PC-3 (cell line): ENCODE measurements at regions not wholly inside any gene's neighbourhood (a gene's known extent, or its start where the extent isn't known, plus 50 kb on each side); places are given as distances from the start of the nearest gene placed in this dataset.

Experiments
- CTCF ChIP-seq: fragments of 300-600 bp; sonication (generic); conservative IDR thresholded peaks from 2 replicates; pipeline ENCODE4 v1.5.1; 2017; ENCODE audit warnings: antibody characterized with exemption, low read depth, mild to moderate bottlenecking, low read length
- EZH2 ChIP-seq: fragments of 300-600 bp; sonication (generic); IDR thresholded peaks from one replicate; pipeline ENCODE4 v1.6.1; 2017; ENCODE audit warnings: antibody characterized with exemption, mild to moderate bottlenecking, low read length; ENCODE audit not compliant: unreplicated experiment

- TF ChIP-seq CTCF: no peak
- TF ChIP-seq EZH2: no peak
These were observed 152.1 kb upstream of the RIMS1 start for GRCh38 chr6:71733970-71734899.
